HG03175 (cell line): ENCODE measurements at regions not wholly inside any gene's neighbourhood (a gene's known extent, or its start where the extent isn't known, plus 50 kb on each side); places are given as distances from the start of the nearest gene placed in this dataset.

Source experiments
- ATAC-seq: cut with Tn5 transposase; IDR thresholded peaks from one replicate; pipeline ENCODE4 v1.9.1; 2021; ENCODE audit warnings: mild to moderate bottlenecking, moderate library complexity; ENCODE audit not compliant: unreplicated experiment

DNA sequence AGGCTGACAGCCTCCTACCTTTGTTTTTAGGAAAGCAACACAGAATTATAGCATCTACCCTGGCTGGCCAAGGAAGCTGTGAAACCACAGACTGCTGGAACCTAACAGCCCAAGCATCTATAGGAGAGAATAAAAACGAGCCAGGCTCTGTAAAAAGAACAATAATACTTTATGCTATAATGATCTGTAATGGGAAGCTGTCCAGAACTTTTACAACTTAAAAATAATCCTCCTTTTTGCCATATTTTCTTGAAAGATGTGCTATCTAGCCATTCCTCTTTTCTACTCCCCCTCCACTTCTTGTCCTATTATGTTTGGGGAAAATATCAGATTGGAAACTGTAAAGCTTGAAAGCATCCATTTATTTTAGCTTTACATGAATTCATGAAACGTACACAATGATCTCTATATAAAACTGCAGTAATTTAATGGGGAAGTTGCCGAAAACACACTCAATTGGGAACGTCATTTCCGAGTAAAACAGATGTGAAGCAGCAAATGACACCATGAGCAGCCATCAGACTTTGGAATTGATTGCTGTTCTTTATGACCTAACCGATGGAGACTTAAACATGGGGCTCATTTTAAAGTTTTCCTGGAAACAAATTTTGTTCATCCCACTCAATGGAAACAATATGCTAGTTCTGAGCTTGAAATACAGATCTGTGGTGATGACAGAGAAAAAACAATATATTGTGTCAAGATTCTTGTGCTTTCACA, 450.3 kb upstream of the CLINT1 start:
- no peak for ATAC-seq

DNA sequence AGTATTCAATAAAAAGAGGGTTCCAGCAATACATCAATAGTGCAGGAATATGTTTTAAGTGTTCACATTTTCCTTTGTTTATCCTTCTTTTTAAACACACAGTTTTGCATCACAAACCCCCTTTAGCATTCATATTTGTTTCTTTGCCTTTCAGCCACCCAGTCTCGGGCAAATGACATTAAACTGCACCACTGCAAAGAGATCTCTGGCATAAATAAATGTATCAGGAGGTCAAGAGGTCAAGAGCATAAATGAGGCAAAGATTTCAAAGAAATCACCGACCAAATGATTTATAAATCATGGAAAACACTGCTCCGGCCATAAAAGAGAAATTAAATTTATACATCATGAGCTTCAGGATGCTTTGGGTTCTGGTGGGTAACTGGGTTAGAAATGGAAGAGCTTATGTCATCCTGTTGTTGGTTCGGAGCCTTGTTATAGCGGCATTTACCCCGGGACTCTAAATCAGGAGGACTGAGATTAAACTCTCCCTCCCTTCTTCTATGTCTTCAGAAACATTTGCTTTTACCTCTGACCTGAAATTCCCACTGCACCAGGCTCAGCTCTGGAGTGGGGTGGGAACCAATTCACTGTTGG, 449.6 kb upstream of the CLINT1 start:
- no peak for ATAC-seq

DNA sequence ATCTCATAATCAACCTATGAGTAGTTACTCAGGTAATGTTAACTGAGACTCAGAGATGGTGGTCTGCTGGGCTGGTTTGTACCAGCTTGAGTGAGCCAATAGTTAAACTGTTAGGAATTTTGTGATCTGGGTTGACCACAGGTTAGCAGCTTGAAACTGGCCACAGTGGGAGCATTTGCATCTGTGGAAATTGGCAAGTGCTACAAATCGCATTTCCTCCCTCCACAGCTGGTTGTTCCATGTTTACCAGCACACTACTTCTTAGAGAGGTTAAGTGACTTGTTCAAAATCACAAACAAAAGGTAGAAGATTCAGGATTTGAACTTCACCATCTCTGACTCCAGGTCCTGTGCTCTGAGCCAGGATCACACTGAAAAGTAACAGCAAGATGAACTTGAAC, 446.9 kb upstream of the CLINT1 start:
- no peak for ATAC-seq

DNA sequence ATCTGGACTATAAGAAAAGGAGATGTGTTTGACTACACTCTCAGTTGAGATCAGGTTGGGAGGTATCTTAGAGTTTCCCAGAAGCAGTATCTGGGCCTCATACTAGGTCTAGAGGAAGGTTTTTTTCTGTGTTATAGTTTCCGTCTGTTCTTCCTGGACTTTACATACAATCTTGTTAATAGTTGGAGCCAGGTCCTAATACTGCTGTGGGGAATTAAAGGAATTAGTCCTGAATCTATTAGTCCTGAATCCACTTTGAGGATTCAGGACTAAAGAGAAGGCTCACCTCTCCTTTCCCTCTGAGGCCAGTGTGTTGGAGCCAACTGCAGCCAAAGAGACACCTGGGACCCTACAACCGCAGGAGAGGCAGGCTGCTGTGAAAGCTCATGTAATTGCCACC, 445.7 kb upstream of the CLINT1 start:
- no peak for ATAC-seq

DNA sequence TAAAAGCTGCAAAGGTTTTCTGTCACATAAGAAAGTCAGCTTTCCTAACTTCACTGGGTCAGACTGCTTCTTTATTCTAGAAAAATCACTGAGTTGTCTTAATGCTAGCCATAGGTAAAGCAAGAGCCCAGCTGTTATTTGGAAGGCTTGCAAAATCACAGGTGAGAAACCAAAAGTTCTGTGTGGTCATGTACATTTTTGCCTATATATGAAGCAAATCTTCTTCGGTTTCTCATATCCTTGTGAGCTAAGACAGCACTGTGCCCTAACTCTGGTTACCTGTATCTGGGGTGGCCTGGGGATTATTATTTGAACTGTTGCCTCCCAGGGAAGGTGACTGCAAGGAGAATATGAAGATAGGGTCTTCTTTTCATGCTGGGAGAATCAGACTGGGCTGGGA, 444.9 kb upstream of the CLINT1 start:
- ATAC-seq = no peak

DNA sequence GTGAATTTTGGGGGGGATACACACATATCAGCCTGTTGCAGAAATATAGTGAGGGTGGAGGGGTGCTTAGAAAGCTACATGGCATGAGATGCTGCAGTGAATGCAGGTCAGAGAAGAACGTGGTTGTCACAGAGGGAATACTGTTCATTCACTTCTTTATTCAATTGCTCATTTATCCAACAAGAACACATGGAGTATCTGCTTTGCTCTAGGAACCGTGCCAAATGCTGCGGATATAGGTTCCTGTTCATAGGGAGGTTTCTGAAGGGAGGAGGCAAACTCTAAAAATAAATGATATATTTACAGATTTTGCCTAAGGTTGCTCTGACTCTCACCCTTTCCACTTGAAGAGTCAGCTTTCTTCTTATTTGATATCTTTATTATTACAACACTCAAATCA, 444.3 kb upstream of the CLINT1 start:
- no peak for ATAC-seq

DNA sequence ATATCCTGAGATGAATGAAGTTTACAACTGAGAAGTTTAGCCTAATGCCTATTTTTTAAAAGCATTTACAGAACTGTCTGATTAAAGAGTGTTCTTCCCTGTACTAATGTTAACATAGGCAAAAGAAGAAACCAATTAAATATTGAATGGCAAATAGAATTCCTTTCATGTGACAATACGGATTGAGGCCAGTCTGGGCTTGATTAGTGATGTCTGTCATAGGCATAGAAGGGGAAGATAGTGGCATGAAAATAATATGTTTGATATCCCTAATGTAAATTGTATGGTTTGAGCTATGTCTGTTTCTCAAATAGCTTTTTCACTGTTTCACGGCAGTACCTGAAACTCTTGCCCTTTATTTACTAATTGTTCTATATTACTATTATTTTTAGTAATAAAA, 443.1 kb upstream of the CLINT1 start:
- no peak for ATAC-seq

DNA sequence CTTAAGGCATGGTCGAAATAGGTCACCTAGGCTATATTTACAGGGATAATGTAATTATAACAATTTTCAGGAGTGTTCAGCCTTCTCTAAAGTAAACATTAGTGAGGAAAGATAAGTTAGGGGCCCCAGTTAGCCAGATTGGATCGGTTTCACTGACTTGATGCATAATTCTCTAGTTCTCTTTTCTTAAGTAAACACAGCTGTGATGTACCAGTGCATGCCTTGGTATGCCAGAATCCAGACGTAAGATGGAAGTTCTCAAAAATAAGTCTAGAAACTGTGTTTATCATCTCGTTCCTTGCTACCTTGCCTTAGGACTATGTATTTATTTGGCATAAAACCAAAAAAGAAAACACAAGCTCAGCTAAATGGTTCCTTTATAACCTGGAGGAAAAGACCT, 442.2 kb upstream of the CLINT1 start:
- ATAC-seq = no peak

DNA sequence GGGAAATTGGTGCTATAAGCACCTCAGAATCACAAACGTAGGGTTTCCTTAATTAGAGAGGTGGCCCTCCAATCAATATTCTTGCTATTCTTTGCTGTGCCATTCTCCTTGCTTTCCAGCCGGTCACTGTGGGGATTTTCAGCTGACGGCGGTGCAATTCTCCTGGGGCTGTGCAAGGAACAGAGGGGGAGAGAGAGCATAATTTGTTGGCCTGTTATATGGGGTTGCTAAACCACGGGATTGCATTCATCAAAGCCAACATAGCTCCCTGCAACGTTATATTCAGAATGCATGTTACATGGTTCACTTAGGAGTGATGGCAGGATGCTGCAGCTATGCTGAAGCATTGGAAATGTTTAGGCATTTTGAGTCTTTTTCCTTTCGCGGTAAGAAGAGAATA, 441.3 kb upstream of the CLINT1 start:
- ATAC-seq = no peak

DNA sequence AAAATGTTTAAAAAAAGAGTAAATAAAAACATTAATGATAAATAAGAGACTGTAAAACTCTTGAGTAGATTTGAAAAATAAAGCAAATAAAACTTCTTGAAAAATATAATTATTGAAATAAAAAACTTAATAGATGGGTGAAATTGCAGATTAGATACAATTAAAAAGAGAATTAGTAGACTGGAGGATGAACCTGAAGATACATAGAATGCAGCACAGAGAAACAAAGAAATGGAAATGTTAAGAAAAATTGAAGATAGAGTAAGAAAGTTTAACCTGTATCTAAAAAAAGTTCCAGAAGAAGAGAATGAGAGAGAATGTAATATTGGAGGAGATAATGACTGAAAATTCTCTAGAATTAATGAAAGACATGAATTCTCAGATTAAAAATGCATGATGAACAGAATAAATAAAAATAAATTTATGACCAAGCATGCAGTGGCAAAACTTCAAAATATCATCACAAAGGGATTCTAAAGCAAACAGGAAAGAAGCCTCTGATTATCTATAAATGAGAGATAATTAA, 438.1 kb upstream of the CLINT1 start:
- ATAC-seq = no peak

DNA sequence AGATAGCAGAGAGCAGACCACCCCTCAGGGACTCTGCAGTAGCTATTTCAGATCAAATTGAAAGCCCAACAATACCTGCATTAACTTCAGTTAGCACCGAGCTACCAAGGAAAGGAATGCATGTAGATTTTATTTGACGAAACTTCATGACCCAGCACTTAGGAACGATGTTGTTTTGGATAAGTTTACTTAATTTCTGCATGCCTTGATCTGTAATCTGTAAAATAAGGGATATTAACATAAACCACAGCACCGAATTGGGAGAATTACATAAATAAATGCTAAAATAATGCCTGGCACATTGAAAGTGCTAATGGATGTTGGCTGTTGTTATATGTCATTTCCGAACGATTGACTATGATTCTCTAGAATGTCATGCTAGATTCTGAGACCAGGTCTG, 435.8 kb upstream of the CLINT1 start:
- ATAC-seq = no peak

DNA sequence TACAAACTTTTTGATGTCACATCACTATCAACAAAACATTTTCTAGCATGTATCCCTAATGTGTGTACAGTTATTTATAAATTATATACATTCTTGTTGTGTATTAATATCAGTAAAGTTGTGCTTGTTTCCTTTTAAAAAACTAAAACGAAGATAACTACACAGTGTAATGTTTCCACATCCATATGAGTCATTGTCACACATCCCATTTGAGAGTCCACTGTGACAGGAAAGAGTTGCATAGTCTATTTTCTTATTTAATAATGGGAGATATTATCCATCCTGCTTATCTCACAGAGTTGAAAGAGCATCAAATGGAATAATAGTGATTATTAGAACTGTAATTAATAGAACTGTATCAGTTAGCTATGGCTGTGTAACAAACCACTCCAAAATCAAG, 434.0 kb upstream of the CLINT1 start:
- no peak for ATAC-seq

DNA sequence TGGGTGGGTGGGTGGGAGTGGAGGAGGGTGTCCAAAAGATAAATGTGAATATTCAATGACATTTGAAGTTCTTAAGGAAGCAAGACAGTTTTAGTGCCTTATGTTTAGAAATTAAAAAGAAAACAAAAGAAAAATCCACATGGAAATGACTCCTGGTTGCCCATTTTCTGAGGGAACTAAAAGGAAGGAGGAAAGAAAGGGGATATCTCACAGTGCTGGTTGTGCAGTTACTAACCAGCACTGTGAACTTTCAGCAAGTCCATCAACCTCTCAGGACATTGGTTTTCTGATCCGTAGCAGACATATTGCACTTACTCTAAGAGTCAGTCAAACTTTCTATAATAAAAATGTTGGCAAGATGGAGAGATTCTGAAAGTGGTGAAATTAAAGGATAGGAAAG, 431.0 kb upstream of the CLINT1 start:
- no peak for ATAC-seq

DNA sequence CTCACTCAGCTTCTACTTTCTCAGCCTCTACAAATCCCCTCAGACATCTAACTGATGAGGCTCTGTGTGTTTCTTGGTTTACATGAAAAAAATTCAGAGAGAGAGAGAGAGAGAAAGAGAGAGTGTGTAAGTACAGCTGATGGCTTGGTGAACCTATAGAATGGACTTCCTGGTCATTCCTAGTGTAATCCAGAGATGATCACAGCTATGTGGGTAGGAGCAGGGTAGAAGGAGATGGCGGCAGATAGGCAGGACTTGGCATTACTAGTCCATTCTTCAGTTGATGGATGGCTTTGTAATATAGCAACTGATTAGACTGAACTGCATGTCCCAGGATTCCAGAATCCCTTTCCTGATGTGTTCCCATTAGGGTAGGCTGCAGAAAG, 429.3 kb upstream of the CLINT1 start:
- no peak for ATAC-seq

DNA sequence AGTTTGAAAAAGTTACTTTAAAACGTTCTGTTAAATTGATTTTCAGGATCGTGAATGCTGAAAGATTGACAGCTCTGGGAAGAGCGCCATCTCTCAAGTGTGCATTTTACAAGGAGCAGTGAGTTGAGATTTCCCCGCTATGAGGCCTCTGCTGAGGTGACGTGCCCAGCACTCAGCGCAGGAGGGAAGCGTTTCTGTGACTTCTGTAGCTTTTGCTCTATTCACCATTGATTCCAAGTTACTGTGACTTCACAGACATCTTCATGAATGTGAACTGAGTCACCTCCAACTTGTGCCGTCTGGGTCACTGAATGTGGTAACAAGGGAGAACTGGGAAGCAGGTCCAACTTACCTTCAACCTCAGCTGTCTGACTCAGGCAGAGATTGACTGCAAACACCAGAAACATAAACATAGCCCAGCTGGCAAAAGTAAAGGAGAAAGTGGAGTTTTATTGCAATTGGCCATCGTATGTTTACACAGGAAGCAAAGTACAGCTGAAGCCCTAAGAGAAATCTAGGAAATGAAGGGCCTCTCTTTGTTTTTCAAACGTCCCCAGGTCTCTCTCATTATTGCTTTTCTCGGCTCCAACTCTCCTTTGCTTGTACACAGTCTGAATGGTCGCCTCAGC, 428.8 kb upstream of the CLINT1 start:
- ATAC-seq = no peak

DNA sequence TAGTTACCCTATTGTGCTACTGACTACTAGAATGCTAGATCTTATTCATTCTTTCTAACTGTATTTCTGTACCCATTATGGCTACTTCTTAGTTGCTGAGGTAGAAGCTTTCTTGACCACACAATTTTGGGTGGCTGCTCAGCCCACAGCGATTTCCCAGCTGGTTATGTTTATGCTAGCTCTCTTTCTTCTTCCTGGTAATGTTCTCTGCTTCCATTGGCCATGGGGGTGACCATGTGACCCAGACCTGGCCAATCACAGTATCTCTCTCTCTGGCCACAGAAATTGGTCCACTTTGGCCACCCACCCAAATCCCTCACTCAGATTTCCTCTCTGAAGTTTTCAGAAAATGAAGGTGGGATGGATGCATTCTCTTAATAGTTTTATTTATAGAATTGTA, 427.9 kb upstream of the CLINT1 start:
- ATAC-seq = no peak

DNA sequence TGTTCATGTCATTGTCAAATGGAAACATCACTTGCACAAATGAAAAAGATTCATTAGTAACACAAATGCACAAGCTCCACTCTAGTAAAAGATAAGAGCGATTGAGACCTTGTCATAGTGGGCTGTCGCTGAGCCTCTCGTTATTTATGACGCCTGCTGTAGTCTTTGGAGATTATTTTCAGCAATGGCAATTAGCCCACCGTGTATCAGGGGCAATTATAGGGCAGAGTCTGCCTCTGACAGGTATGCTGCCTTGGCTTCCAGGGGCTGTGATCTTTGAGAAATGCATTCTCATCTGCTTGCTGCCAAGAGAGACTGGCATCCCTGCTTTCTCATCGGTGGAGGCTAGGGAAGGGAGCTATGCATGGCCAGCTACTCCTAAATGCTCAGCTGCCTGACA, 426.8 kb upstream of the CLINT1 start:
- no peak for ATAC-seq

DNA sequence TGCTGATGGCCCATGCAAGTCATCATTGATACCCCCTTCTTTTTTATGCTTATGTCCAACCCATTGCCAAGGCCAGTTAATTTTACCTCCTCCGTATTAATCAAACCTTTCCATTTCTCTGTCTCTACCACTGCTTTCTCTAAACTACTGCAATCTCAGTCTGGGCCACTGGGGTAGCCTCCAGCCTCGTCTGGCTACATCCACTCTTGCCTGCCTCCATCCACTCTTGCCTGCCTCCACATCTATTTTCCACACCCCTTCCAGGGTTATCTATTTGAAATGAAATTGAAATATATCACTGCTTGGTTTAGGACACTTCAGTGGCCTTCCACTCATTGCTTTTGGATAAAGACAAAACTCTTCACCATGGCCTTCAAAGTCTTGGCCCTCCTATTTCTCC, 425.3 kb upstream of the CLINT1 start:
- no peak for ATAC-seq

DNA sequence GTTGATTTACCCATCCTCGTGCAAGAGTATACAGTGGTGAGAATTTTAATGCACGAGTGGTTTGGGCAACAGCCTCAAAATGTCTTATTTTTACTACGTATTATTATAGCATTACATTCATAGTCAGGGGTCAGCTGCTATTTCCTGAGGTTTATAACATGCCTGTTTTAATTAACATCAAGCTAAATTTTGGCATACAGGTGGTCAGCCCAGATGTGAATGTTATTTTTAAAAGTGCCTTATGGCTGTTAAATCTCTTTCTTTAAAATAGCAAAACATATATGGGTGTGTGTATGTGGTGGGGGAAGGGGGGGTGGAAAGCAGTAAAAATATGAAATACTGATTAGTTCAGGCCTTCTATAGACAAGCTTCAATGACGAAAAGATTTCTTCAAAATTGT, 424.5 kb upstream of the CLINT1 start:
- ATAC-seq = no peak

DNA sequence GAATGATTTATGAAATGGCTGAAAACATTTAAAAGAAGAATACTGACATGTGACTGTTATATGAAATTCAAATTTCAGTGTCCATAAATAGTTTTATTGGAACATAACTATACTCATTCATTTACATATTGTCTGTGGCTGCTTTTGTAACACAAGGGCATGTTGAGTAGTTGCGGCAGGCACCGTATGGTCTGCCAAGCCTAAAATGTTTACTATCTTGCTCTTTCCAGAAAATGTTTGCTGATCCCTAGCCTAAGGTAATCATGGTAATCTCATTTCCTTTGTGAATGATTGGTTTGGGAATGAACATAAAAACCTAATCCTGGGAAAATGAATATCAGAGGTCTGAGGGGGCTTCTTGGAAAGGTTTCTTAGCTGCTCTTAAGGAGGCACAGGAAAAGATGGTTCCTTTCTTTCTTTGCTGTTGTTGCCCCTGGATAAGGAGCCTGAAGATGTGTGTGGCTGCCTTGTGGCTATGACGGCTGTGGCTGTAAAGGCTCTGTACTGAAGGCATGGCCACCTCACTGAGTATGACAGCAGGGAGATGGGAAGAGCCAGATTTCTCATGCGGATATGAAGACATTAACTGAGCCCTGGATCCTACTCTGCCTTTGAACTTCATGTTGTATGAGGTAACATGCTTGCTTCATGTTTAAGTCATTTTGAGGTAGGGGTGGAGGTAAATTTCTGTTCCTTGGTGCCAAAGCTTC, 419.4 kb upstream of the CLINT1 start:
- ATAC-seq = no peak

DNA sequence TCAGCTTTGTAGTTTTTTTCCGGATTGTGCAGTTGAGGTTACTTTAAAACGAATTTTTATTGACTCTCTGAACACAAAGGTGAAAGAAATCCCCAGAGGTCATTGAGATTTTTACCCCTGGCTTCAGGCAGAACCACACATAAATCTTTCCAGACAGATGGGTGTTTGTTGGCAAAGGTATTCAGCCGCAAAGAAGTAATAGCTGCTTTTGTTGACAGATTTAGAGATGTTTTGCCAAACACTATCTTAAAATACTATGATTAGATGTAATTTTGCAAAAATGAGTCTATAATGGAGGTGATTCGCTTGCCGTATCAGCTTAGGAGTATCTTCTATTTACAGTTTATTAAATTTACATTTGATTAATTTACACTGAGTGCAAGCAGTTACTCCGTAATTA, 418.3 kb upstream of the CLINT1 start:
- ATAC-seq = no peak

DNA sequence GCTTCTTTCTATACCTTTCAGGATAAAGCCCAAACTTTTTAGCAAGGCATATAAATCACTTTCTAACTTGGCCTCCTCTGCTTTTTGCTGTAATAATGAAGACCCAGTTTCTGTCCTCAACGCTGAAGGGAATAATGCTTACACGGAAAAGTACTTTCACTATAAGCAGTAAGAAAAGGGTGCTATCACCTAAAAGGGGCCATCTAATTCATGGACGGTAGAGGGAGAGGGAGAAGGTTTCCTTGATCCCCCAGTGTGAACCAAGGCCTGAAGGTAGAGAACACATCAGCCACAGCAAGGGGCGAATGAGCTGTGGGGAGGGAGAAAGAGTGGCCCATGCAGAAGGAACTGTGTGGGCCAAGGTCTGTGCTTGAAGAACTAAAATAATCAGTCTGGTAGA, 417.7 kb upstream of the CLINT1 start:
- ATAC-seq = no peak
